ENCODE measurements at regions not wholly inside any gene's neighbourhood (a gene's known extent, or its start where the extent isn't known, plus 50 kb on each side); places are given as distances from the start of the nearest gene placed in this dataset.

DNA sequence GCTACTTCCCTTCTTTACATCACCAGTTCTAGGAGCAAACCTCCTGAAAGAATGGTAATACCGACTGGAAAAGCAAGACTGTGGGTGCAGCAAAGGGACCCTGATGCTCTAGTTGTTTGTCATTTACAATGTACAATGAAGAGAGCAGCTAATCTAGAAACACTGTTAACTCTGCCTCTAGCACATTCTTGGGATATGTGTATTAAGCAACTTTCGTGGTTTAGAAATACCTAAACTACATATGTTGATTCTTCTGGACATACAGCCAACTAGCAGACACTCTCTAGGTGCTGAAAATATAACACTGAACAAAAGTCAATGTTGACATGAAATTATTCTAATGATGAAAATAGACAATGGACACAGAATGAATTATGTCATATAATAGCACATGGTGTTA lies 440.3 kb upstream of the MC4R start:
- TF ChIP-seq, protein P1, sequence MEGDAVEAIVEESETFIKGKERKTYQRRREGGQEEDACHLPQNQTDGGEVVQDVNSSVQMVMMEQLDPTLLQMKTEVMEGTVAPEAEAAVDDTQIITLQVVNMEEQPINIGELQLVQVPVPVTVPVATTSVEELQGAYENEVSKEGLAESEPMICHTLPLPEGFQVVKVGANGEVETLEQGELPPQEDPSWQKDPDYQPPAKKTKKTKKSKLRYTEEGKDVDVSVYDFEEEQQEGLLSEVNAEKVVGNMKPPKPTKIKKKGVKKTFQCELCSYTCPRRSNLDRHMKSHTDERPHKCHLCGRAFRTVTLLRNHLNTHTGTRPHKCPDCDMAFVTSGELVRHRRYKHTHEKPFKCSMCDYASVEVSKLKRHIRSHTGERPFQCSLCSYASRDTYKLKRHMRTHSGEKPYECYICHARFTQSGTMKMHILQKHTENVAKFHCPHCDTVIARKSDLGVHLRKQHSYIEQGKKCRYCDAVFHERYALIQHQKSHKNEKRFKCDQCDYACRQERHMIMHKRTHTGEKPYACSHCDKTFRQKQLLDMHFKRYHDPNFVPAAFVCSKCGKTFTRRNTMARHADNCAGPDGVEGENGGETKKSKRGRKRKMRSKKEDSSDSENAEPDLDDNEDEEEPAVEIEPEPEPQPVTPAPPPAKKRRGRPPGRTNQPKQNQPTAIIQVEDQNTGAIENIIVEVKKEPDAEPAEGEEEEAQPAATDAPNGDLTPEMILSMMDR (IDR thresholded peaks at IDR 0.05; ENCODE audit: unreplicated experiment): no peak
- Mint-ChIP-seq H3K4me1 (ENCODE audit: low read depth) (no peaks in the 10 kb centered on the region), H3K27ac (no peak overlapping the region), H3K27me3 (no peaks in the 10 kb centered on the region), H3K36me3 (ENCODE audit: insufficient read depth) (no peaks in the 10 kb centered on the region), H3K9me3 (ENCODE audit: low read depth) (no peaks in the 10 kb centered on the region), H3K4me3 (ENCODE audit: low read depth) (no peak overlapping the region)
- DNase-seq (ENCODE audit: low spot score, unreplicated experiment): no peak

DNA sequence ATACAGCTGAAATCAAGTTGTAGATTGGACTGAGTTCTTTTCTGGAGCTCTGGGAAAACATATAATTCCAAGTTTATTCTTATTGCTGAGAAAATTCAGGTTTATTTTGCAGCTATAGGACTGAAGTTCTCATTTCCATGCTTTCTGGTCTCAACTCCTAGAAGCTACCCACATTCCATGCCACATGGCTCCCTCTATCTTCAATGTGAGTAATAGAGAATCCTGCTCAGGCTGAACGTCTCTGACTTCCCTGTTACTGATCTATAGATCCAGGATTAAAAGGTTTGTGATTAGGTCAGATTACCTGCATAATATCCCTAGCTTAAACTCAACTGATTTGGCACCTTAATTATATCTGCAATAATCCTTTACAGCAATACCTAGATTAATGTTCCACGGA lies 453.8 kb upstream of the MC4R start:
- Mint-ChIP-seq H3K27me3 (no peaks in the 10 kb centered on the region), H3K27ac (no peak overlapping the region), H3K4me1 (ENCODE audit: low read depth) (no peaks in the 10 kb centered on the region), H3K4me3 (ENCODE audit: low read depth) (no peak overlapping the region), H3K9me3 (ENCODE audit: low read depth) (no peaks in the 10 kb centered on the region), H3K36me3 (ENCODE audit: insufficient read depth) (no peaks in the 10 kb centered on the region)
- no peak for DNase-seq (ENCODE audit: low spot score, unreplicated experiment)
- TF ChIP-seq, protein P1 (IDR thresholded peaks at IDR 0.05; ENCODE audit: unreplicated experiment): no peak

DNA sequence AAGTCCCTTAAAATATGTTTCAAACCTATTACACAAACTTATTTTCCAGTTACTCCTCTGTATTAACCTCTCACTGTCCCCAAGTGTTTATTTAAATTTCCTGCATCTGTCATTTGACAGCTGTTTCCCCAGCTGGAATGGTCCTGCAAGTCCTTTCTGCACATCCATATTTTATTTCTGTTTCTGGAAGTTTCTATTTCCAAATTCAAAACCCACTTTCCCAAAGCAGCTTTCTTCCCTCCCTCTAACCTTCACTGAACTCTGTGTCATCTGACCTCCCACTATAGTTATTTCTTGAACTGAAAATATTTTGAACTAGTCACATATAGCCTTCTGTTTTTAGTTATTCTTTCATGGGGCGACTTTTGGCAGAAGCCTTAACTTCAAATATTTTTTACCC lies 459.4 kb upstream of the MC4R start:
- H3K27me3 Mint-ChIP-seq: no peaks in the 10 kb centered on the region
- H3K27ac Mint-ChIP-seq: no peak overlapping the region
- no peaks in the 10 kb centered on the region for H3K4me1 Mint-ChIP-seq (ENCODE audit: low read depth)
- DNase-seq (ENCODE audit: low spot score, unreplicated experiment): no peak
- H3K9me3 Mint-ChIP-seq (ENCODE audit: low read depth): no peaks in the 10 kb centered on the region
- no peak overlapping the region for H3K4me3 Mint-ChIP-seq (ENCODE audit: low read depth)
- TF ChIP-seq, protein P1 (IDR thresholded peaks at IDR 0.05; ENCODE audit: unreplicated experiment): no peak
- H3K36me3 Mint-ChIP-seq (ENCODE audit: insufficient read depth): no peaks in the 10 kb centered on the region

DNA sequence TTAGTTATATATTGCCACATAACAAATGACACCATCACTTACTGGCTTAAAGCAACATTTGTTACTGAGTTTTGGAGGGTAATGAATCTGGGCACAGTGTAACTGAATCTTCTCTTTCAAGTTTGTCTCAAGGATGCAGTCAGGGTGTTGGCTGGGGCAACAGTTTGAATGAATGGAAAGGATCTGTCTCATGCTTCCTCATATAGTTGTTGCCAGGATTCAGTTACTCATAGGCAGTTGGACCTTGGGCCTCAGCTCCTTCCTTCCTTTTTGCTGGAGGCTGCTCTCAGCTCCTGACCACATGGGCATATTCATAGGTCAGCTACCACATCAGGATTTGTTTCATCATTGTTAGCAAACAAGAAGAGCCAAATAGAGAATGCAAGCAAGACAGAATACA lies 466.1 kb upstream of the MC4R start:
- H3K9me3 Mint-ChIP-seq (ENCODE audit: low read depth): peaks cover 9% of the 10 kb centered on the region
- no peaks in the 10 kb centered on the region for H3K27me3 Mint-ChIP-seq
- no peaks in the 10 kb centered on the region for H3K36me3 Mint-ChIP-seq (ENCODE audit: insufficient read depth)
- TF ChIP-seq, protein P1 (IDR thresholded peaks at IDR 0.05; ENCODE audit: unreplicated experiment): no peak
- no peaks in the 10 kb centered on the region for H3K4me1 Mint-ChIP-seq (ENCODE audit: low read depth)
- H3K27ac Mint-ChIP-seq: no peak overlapping the region
- H3K4me3 Mint-ChIP-seq (ENCODE audit: low read depth): no peak overlapping the region
- no peak for DNase-seq (ENCODE audit: low spot score, unreplicated experiment)

DNA sequence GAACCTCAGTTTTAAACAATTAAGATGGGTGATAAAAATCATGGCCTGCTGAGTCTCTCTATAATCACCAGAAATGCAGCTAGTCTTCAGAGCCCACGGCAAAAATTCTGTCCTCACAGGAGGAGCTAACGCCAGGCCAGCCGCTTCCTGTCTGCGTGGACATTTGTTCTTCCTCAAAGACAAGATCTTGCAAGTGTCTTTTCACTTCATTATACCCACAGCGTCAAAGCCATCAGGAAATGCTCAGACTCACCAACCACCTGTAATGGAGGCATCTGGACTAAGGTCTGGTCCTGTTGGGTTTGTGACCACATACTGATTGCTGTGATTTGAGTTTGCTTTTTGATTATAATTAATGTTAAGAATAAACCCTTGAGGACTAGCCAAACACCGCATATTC lies 473.8 kb upstream of the MC4R start:
- Mint-ChIP-seq H3K27ac (no peak overlapping the region), H3K27me3 (no peaks in the 10 kb centered on the region)
- no peak for DNase-seq (ENCODE audit: low spot score, unreplicated experiment)

More for the DNA sequence above, 473.8 kb upstream of the MC4R start:
- H3K4me1 Mint-ChIP-seq (ENCODE audit: low read depth): no peaks in the 10 kb centered on the region
- no peaks in the 10 kb centered on the region for H3K36me3 Mint-ChIP-seq (ENCODE audit: insufficient read depth)
- TF ChIP-seq, protein P1 (IDR thresholded peaks at IDR 0.05; ENCODE audit: unreplicated experiment): no peak
- H3K4me3 Mint-ChIP-seq (ENCODE audit: low read depth): no peak overlapping the region
- peaks cover 18% of the 10 kb centered on the region for H3K9me3 Mint-ChIP-seq (ENCODE audit: low read depth)
